Upper lobe of left lung (tissue), 4 donors: ENCODE measurements at regions not wholly inside any gene's neighbourhood (a gene's known extent, or its start where the extent isn't known, plus 50 kb on each side); places are given as distances from the start of the nearest gene placed in this dataset.

Source experiments
- CTCF ChIP-seq, 6 experiments: fragments of 450-650 bp in 4 of 6; fragments of 200-600 bp in 2 of 6; sonication (generic) in 2 of 6; IDR thresholded peaks; one replicate each; pipeline ENCODE4 v1.5.1; 2016 to 2019; ENCODE audit warnings: antibody characterized with exemption in 6 of 6
- POLR2A ChIP-seq, 4 donors: fragments of 450-650 bp; IDR thresholded peaks; one replicate each; pipeline ENCODE4 v1.5.1; 2016 to 2017; ENCODE audit warnings: antibody characterized with exemption in 4 of 4, mild to moderate bottlenecking in 2 of 4
- POLR2AphosphoS5 ChIP-seq, 2 donors: sonication (generic); formaldehyde crosslinking; IDR thresholded peaks; one replicate each; pipeline ENCODE4 v1.5.1; 2017; ENCODE audit warnings: antibody characterized with exemption in 2 of 2

DNA sequence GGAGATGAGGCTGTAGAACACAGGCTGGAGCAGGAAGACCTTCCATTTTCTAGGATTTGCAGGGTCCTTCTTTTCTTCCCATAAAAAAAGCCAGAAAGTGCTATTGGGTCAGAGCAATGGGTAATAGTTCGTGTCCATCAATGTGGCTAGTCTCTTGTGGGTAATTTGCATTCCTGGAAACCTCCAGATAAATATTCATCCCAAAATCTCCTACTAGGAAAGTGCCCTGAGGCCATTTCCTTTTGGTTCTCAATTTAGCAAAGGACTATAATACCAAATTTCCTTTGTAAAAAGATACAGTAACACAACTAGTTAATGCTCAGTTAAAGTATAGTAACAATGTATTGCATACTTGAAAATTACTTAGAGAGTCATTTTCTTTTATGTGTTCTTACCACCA is 138.1 kb upstream of the TAB2 start:
- TF ChIP-seq CTCF (IDR thresholded peaks at IDR 0.05) (no peak), POLR2A (IDR thresholded peaks at IDR 0.05) (no peak), POLR2AphosphoS5 (IDR thresholded peaks at IDR 0.05) (no peak)
